Right atrium auricular region (tissue), 2 donors: ENCODE measurements at regions not wholly inside any gene's neighbourhood (a gene's known extent, or its start where the extent isn't known, plus 50 kb on each side); places are given as distances from the start of the nearest gene placed in this dataset.

Source experiments
- DNase-seq: peaks from one replicate; pipeline ENCODE4 v3.0.0-alpha.2; 2019; ENCODE audit warnings: low spot score
- H3K27ac ChIP-seq, 2 donors: fragments of 200-600 bp; sonication (generic); 1 replicate in 1 of 2; 2 replicates in 1 of 2; pipeline ENCODE4 v1.5.1; 2016 to 2019
- H3K27me3 ChIP-seq, 2 donors: fragments of 200-600 bp; sonication (generic); one replicate each; pipeline versions ENCODE4 v1.5.1 to v1.6.0; 2017 to 2019
- H3K36me3 ChIP-seq: fragments of 200-600 bp; sonication (generic); one replicate; pipeline ENCODE4 v1.5.1; 2016
- H3K4me1 ChIP-seq, 2 donors: fragments of 200-600 bp; sonication (generic); one replicate each; pipeline versions ENCODE4 v1.5.1 to v1.6.0; 2017 to 2019
- H3K4me3 ChIP-seq, 2 donors: fragments of 200-600 bp; sonication (generic); 1 replicate in 1 of 2; 2 replicates in 1 of 2; pipeline ENCODE4 v1.5.1; 2017 to 2019; ENCODE audit warnings: mild to moderate bottlenecking in 1 of 2, moderate library complexity in 1 of 2
- H3K9me3 ChIP-seq, 2 donors: fragments of 200-600 bp; sonication (generic); one replicate each; pipeline ENCODE4 v1.5.1; 2019
- TF ChIP-seq, protein P1 (sequence below), 2 donors: fragments of 200-600 bp; sonication (generic); IDR thresholded peaks; one replicate each; pipeline ENCODE4 v1.5.1; 2019; ENCODE audit warnings: antibody characterized with exemption in 2 of 2

DNA sequence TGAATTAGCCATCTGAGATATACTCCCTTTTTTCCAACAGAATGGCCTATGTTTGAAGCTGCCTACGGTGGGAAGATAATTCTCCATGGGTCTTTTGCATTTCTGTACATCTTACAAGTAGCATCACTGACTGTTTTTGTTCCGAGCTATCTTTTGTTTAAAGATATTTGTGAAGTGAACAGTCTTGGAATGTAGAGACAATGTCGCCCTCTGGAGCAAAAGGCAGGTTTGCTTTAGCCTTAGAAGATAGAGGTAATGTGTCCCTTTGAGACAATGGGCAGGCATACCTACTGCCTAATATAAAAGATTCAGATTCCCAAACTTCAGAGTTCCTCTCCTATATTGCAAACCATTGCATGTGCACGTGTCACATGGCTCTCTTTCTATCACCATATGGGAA, 347.8 kb upstream of the CNR1 start:
- no peaks in the 10 kb centered on the region for H3K4me1 ChIP-seq
- no peaks in the 10 kb centered on the region for H3K27me3 ChIP-seq
- TF ChIP-seq, protein P1, sequence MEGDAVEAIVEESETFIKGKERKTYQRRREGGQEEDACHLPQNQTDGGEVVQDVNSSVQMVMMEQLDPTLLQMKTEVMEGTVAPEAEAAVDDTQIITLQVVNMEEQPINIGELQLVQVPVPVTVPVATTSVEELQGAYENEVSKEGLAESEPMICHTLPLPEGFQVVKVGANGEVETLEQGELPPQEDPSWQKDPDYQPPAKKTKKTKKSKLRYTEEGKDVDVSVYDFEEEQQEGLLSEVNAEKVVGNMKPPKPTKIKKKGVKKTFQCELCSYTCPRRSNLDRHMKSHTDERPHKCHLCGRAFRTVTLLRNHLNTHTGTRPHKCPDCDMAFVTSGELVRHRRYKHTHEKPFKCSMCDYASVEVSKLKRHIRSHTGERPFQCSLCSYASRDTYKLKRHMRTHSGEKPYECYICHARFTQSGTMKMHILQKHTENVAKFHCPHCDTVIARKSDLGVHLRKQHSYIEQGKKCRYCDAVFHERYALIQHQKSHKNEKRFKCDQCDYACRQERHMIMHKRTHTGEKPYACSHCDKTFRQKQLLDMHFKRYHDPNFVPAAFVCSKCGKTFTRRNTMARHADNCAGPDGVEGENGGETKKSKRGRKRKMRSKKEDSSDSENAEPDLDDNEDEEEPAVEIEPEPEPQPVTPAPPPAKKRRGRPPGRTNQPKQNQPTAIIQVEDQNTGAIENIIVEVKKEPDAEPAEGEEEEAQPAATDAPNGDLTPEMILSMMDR (IDR thresholded peaks at IDR 0.05) = no peak
- no peaks in the 10 kb centered on the region for H3K9me3 ChIP-seq
- H3K4me3 ChIP-seq = no peak overlapping the region
- H3K27ac ChIP-seq = no peak overlapping the region
- DNase-seq = no peak
- no peaks in the 10 kb centered on the region for H3K36me3 ChIP-seq

DNA sequence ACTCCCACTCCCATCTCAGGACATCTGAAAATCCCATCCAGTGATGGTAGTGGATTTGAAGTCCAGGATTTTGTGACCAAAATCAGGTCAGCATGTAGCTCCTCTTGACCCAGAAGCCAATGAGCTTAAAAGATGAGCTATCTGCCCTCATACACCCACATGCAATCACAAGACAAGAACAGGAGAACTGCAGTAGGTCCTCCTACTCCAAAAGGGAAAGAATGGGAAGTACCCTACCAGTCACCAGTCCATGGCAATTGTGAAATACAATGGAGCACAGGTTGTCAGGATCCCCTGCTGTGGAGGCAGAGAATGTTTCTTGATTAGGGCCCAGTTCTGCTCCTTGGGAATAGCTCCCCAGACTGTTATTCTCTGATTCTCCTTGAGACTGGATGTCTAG, 347.3 kb upstream of the CNR1 start:
- Histone ChIP-seq H3K9me3 (no peaks in the 10 kb centered on the region), H3K4me3 (no peak overlapping the region), H3K4me1 (no peaks in the 10 kb centered on the region), H3K27ac (no peak overlapping the region), H3K27me3 (no peaks in the 10 kb centered on the region), H3K36me3 (no peaks in the 10 kb centered on the region)
- DNase-seq = no peak
- TF ChIP-seq, protein P1 (IDR thresholded peaks at IDR 0.05) = no peak

DNA sequence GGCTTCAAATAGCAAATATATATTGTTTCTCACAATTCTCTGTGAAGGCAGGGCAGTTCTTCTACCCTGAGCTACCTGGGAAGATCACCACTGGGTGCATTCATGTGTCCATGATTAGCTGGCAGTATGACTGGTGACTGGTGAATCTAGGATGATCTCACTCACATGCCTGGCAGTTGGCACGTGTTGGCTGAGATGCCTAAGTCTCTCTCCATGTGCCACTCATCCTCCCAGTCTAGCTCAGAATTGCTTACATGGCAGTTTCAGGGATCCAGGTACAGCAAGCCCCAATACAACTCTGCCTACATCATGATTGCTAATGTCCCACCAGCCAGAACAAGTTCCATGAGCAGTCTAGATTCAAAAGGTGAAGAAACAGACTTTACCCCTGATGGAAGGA, 346.8 kb upstream of the CNR1 start:
- no peak overlapping the region for H3K27ac ChIP-seq
- H3K4me3 ChIP-seq = no peak overlapping the region
- no peaks in the 10 kb centered on the region for H3K36me3 ChIP-seq
- DNase-seq = no peak
- peaks cover 0 to 2% of the 10 kb centered on the region in 2 donors for H3K9me3 ChIP-seq
- no peaks in the 10 kb centered on the region for H3K4me1 ChIP-seq
- TF ChIP-seq, protein P1 (IDR thresholded peaks at IDR 0.05) = no peak
- no peaks in the 10 kb centered on the region for H3K27me3 ChIP-seq

DNA sequence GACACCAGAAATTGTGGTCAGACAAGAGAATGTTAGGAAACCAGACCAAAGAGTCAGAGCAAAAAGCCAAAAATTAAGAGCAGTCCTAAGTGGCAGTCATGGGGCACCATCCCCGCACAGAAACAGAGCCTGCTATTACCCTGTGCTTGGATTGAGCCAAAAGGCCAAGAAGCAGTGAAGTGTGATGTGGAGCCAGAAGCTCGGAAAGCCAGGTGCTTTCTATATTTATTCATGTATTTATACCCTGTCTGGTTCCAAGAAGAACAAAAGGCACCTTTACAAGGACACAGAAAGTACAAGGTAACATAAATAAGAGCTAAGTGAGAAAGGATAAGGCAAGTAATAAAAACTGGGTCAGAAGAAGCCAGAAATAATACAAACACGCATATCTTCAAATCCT, 336.2 kb upstream of the CNR1 start:
- Histone ChIP-seq H3K27me3 (no peaks in the 10 kb centered on the region), H3K36me3 (no peaks in the 10 kb centered on the region), H3K9me3 (peaks cover 0 to 18% of the 10 kb centered on the region in 2 donors), H3K4me3 (no peak overlapping the region), H3K4me1 (no peaks in the 10 kb centered on the region), H3K27ac (no peak overlapping the region)
- no peak for DNase-seq
- TF ChIP-seq, protein P1 (IDR thresholded peaks at IDR 0.05) = no peak

DNA sequence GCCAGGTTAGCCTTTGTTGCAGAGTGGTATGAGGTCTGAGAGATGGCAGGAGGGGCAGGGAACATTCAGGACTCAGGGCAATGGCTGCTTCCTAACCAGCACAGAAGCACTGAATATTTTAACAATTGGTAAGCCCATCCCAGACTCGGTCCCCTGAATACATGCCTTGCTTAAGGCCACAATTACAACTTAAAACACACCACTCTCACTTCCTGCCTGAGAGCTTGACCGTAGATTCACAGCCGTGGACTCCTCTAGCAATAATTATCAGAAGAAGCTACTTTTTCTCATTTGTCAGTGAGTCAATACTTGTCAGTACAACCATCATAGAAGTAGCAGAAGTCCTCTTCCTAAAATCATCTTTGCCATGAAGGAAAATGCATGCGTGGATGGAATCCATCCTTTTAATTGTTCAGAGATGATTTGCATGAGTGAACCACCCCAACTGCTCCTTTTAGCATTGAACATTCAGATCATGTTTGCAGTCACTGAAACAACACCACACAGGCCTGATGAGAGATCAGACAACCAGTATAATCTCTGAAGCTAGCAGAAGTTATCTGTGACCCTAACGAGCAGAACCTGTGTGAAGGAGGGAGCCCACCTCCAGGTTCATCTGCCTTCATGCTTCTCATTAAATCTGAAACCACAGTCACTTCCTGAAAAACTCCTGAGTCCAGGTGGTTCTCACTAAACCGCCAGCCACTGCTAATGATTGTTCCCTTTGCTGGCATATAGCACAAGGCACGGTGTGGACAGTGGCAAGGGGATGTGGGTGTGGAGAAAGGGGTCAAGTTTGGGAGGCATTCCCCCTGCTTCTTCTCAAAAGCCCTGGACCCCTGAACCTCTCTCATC, 333.9 kb upstream of the CNR1 start:
- DNase-seq = no peak
- H3K27me3 ChIP-seq = no peaks in the 10 kb centered on the region
- H3K9me3 ChIP-seq = peaks cover 0 to 6% of the 10 kb centered on the region in 2 donors

More for the DNA sequence above, 333.9 kb upstream of the CNR1 start:
- H3K4me1 ChIP-seq = no peaks in the 10 kb centered on the region
- H3K36me3 ChIP-seq = no peaks in the 10 kb centered on the region
- H3K27ac ChIP-seq = no peak overlapping the region
- H3K4me3 ChIP-seq = no peak overlapping the region
- TF ChIP-seq, protein P1 (IDR thresholded peaks at IDR 0.05) = no peak
